RWPE1 (cell line): ENCODE measurements at regions not wholly inside any gene's neighbourhood (a gene's known extent, or its start where the extent isn't known, plus 50 kb on each side); places are given as distances from the start of the nearest gene placed in this dataset.

Experiments used
- CTCF ChIA-PET: fragments of 350-600 bp; sonication (Branson Sonifier 250); formaldehyde crosslinking; extraction: SDS; loops from one replicate; lab custom pipeline; 2021; lab: Yijun Ruan, JAX
- POLR2A ChIA-PET: fragments of 400-600 bp; formaldehyde crosslinking; extraction: SDS; loops from one replicate; lab custom pipeline; 2020; ENCODE audit warnings: antibody characterized with exemption; ENCODE audit not compliant: low non-redundant PET; lab: Yijun Ruan, JAX
- DNase-seq: peaks from one replicate; pipeline ENCODE4 v3.0.0; 2012; ENCODE audit warnings: low spot score
- H3K27ac ChIP-seq: fragments of 450-650 bp; 2 replicates; pipeline ENCODE4 v1.5.1; 2017
- TF ChIP-seq, protein P1 (sequence below): fragments of 450-650 bp; conservative IDR thresholded peaks from 2 replicates; pipeline ENCODE4 v1.5.1; 2017; ENCODE audit warnings: low read depth, mild to moderate bottlenecking

GRCh38 chr5:124574521-124575436 is 171.7 kb downstream of the ZNF608 start:
- no peak overlapping the region for H3K27ac ChIP-seq
- TF ChIP-seq, protein P1, sequence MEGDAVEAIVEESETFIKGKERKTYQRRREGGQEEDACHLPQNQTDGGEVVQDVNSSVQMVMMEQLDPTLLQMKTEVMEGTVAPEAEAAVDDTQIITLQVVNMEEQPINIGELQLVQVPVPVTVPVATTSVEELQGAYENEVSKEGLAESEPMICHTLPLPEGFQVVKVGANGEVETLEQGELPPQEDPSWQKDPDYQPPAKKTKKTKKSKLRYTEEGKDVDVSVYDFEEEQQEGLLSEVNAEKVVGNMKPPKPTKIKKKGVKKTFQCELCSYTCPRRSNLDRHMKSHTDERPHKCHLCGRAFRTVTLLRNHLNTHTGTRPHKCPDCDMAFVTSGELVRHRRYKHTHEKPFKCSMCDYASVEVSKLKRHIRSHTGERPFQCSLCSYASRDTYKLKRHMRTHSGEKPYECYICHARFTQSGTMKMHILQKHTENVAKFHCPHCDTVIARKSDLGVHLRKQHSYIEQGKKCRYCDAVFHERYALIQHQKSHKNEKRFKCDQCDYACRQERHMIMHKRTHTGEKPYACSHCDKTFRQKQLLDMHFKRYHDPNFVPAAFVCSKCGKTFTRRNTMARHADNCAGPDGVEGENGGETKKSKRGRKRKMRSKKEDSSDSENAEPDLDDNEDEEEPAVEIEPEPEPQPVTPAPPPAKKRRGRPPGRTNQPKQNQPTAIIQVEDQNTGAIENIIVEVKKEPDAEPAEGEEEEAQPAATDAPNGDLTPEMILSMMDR = no peak
- CTCF ChIA-PET = interaction anchor here (0.6 to 0.8 kb wide), 3 partner anchors 26 to 1747 kb away, joined by 3 to 5 read pairs (median 3); no protein-coding TSS in a partner anchor
- DNase-seq = no peak
- POLR2A ChIA-PET = no interaction called here

GRCh38 chr5:124572971-124573370 is 173.5 kb downstream of the ZNF608 start:
- H3K27ac ChIP-seq = no peak overlapping the region
- ChIA-PET POLR2A (no interaction called here), CTCF (interaction anchor here (0.6 kb wide), 1 partner anchor 15 kb away, joined by 12 read pairs; no protein-coding TSS in a partner anchor)
- no peak for DNase-seq
- TF ChIP-seq, protein P1 = no peak

GRCh38 chr5:124570285-124571035 is 176.0 kb downstream of the ZNF608 start:
- TF ChIP-seq, protein P1 = no peak
- ChIA-PET CTCF (no interaction called here), POLR2A (no interaction called here)
- no peak for DNase-seq
- no peak overlapping the region for H3K27ac ChIP-seq

GRCh38 chr5:124566875-124567450 is 179.5 kb downstream of the ZNF608 start:
- TF ChIP-seq, protein P1 = no peak
- POLR2A ChIA-PET = no interaction called here
- CTCF ChIA-PET = no interaction called here
- DNase-seq = no peak
- no peak overlapping the region for H3K27ac ChIP-seq

- ChIA-PET POLR2A (no interaction called here), CTCF (no interaction called here)
- DNase-seq = no peak
- TF ChIP-seq, protein P1 = no peak
- H3K27ac ChIP-seq = no peak overlapping the region
Measured at GRCh38 chr5:124561451-124561850, 185.0 kb downstream of the ZNF608 start.

GRCh38 chr5:124560370-124560769 is 186.1 kb downstream of the ZNF608 start:
- no peak overlapping the region for H3K27ac ChIP-seq
- ChIA-PET POLR2A (no interaction called here), CTCF (interaction anchor here (0.7 kb wide), 1 partner anchor 39 kb away, joined by 7 read pairs; no protein-coding TSS in a partner anchor)
- no peak for DNase-seq
- TF ChIP-seq, protein P1 = 0 out of 2 replicates have a peak, but pooled peaks have one; percentile 8
